ENCODE measurements at regions not wholly inside any gene's neighbourhood (a gene's known extent, or its start where the extent isn't known, plus 50 kb on each side); places are given as distances from the start of the nearest gene placed in this dataset.

GRCh38 chr15:77901921-77902750, 175.4 kb downstream of the TBC1D2B start:
- TF ChIP-seq CTCF (IDR thresholded peaks at IDR 0.05) (no peak), POLR2AphosphoS5 (IDR thresholded peaks at IDR 0.05) (no peak), POLR2A (IDR thresholded peaks at IDR 0.05; ENCODE audit: low read depth) (no peak)
